ENCODE measurements at regions not wholly inside any gene's neighbourhood (a gene's known extent, or its start where the extent isn't known, plus 50 kb on each side); places are given as distances from the start of the nearest gene placed in this dataset.
"Not testable (repeated sequence)": the region's sequence is repeated elsewhere in the genome, so short reads cannot be mapped to it uniquely, and the experiment has no call there.

- no peak for TF ChIP-seq CTCF (IDR thresholded peaks at IDR 0.05; ENCODE audit: insufficient read depth, low read depth, low read length, missing control alignments)
- no peak overlapping the region for H3K4me3 ChIP-seq (ENCODE audit: low read length)
- DNase-seq (ENCODE audit: low read depth): no peak
These were observed 232.0 kb downstream of the DSC3 start for GRCh38 chr18:30810580-30810979.

- TF ChIP-seq CTCF (IDR thresholded peaks at IDR 0.05; ENCODE audit: insufficient read depth, low read depth, low read length, missing control alignments): no peak
- no peak for DNase-seq (ENCODE audit: low read depth)
These were observed 235.7 kb downstream of the DSC3 start for GRCh38 chr18:30806823-30807222.

GRCh38 chr18:30800800-30801199, 241.7 kb downstream of the DSC3 start:
- H3K4me3 ChIP-seq (ENCODE audit: low read length): no peak overlapping the region
- TF ChIP-seq CTCF (IDR thresholded peaks at IDR 0.05; ENCODE audit: insufficient read depth, low read depth, low read length, missing control alignments): no peak
- DNase-seq (ENCODE audit: low read depth): no peak

More at GRCh38 chr18:30806823-30807222, 235.7 kb downstream of the DSC3 start:
- H3K4me3 ChIP-seq (ENCODE audit: low read length): no peak overlapping the region

- no peak for TF ChIP-seq CTCF (IDR thresholded peaks at IDR 0.05; ENCODE audit: insufficient read depth, low read depth, low read length, missing control alignments)
- no peak overlapping the region for H3K4me3 ChIP-seq (ENCODE audit: low read length)
- no peak for DNase-seq (ENCODE audit: low read depth)
These were observed 250.5 kb downstream of the DSC3 start for GRCh38 chr18:30792051-30792450.

- H3K4me3 ChIP-seq (ENCODE audit: low read length); DNase-seq (ENCODE audit: low read depth): not testable (repeated sequence)
These were observed 254.0 kb downstream of the DSC3 start for GRCh38 chr18:30788411-30788991.

- no peak overlapping the region for H3K4me3 ChIP-seq (ENCODE audit: low read length)
- no peak for TF ChIP-seq CTCF (IDR thresholded peaks at IDR 0.05; ENCODE audit: insufficient read depth, low read depth, low read length, missing control alignments)
- no peak for DNase-seq (ENCODE audit: low read depth)
These were observed 255.1 kb downstream of the DSC3 start for GRCh38 chr18:30787410-30787809.

GRCh38 chr18:30781601-30782000, 260.9 kb downstream of the DSC3 start:
- no peak for TF ChIP-seq CTCF (IDR thresholded peaks at IDR 0.05; ENCODE audit: insufficient read depth, low read depth, low read length, missing control alignments)
- no peak overlapping the region for H3K4me3 ChIP-seq (ENCODE audit: low read length)
- DNase-seq (ENCODE audit: low read depth): no peak
